Loucy (cell line): ENCODE measurements at regions not wholly inside any gene's neighbourhood (a gene's known extent, or its start where the extent isn't known, plus 50 kb on each side); places are given as distances from the start of the nearest gene placed in this dataset.

Source experiments
- H2AFZ ChIP-seq: fragments of 200-600 bp; sonication (generic); 2 replicates; pipeline ENCODE4 v1.6.0; 2016; ENCODE audit warnings: antibody characterized with exemption, mild to moderate bottlenecking, low read length, moderate library complexity
- H3F3A ChIP-seq: fragments of 200-600 bp; 2 replicates; pipeline ENCODE4 v1.6.0; 2016; ENCODE audit warnings: antibody characterized with exemption, low read depth, mild to moderate bottlenecking
- H3K27me3 ChIP-seq: fragments of 200-600 bp; sonication (generic); 2 replicates; pipeline ENCODE4 v1.6.1; 2014; ENCODE audit warnings: low read length, mild to moderate bottlenecking; ENCODE audit not compliant: insufficient read depth, poor library complexity, severe bottlenecking
- H3K36me3 ChIP-seq: fragments of 200-600 bp; sonication (generic); 2 replicates; pipeline ENCODE4 v1.6.1; 2016; ENCODE audit warnings: low read length; ENCODE audit not compliant: insufficient read depth
- H3K4me1 ChIP-seq: fragments of 200-600 bp; sonication (generic); 2 replicates; pipeline ENCODE4 v1.5.1; 2014; ENCODE audit warnings: low read length, mild to moderate bottlenecking; ENCODE audit not compliant: insufficient read depth, poor library complexity, severe bottlenecking
- H3K4me2 ChIP-seq: fragments of 200-600 bp; sonication (generic); 2 replicates; pipeline ENCODE4 v1.6.0; 2014; ENCODE audit warnings: antibody characterized with exemption, low read length, low read depth, mild to moderate bottlenecking; ENCODE audit not compliant: poor library complexity, severe bottlenecking
- H3K4me3 ChIP-seq: fragments of 200-600 bp; sonication (generic); 2 replicates; pipeline ENCODE4 v1.5.1; 2014; ENCODE audit warnings: low read length, mild to moderate bottlenecking, mixed read lengths; ENCODE audit not compliant: poor library complexity, severe bottlenecking
- H3K79me2 ChIP-seq: fragments of 200-600 bp; sonication (generic); 2 replicates; pipeline ENCODE4 v1.6.1; 2014; ENCODE audit warnings: low read length; ENCODE audit not compliant: insufficient read depth
- H3K9ac ChIP-seq: fragments of 200-600 bp; sonication (generic); 2 replicates; pipeline ENCODE4 v1.6.0; 2014; ENCODE audit warnings: mild to moderate bottlenecking, low read depth, low read length, moderate library complexity; ENCODE audit not compliant: poor library complexity, severe bottlenecking
- H3K9me2 ChIP-seq: fragments of 200-600 bp; sonication (generic); replicated peaks from 2 replicates; pipeline ENCODE4 v1.6.1; 2016; ENCODE audit warnings: low read depth, low read length, mixed read lengths
- H3K9me3 ChIP-seq: fragments of 200-600 bp; sonication (generic); 2 replicates; pipeline ENCODE4 v1.6.1; 2014; ENCODE audit warnings: mild to moderate bottlenecking, antibody characterized with exemption, low read length, low read depth; ENCODE audit not compliant: insufficient read depth
- H4K20me1 ChIP-seq: fragments of 200-600 bp; sonication (generic); 2 replicates; pipeline ENCODE4 v1.6.0; 2014; ENCODE audit warnings: antibody characterized with exemption, low read length, mild to moderate bottlenecking; ENCODE audit not compliant: insufficient read depth, poor library complexity, severe bottlenecking
- EZH2phosphoT487 ChIP-seq: fragments of 200-600 bp; IDR thresholded peaks from 2 replicates; pipeline ENCODE4 v1.6.1; 2018; ENCODE audit warnings: antibody characterized with exemption, mild to moderate bottlenecking, moderate library complexity, borderline replicate concordance
- TF ChIP-seq, protein P1 (sequence below): fragments of 200-600 bp; sonication (generic); conservative IDR thresholded peaks from 2 replicates; pipeline ENCODE4 v1.5.1; 2014; ENCODE audit warnings: mild to moderate bottlenecking, antibody characterized with exemption, low read length

GRCh38 chr10:58918887-58919286 is 257.6 kb upstream of the PHYHIPL start:
- no peaks in the 10 kb centered on the region for H3K36me3 ChIP-seq
- H3F3A ChIP-seq, result no peaks in the 10 kb centered on the region
- H2AFZ ChIP-seq, result no peak overlapping the region
- no peaks in the 10 kb centered on the region for H4K20me1 ChIP-seq
- TF ChIP-seq, protein P1, sequence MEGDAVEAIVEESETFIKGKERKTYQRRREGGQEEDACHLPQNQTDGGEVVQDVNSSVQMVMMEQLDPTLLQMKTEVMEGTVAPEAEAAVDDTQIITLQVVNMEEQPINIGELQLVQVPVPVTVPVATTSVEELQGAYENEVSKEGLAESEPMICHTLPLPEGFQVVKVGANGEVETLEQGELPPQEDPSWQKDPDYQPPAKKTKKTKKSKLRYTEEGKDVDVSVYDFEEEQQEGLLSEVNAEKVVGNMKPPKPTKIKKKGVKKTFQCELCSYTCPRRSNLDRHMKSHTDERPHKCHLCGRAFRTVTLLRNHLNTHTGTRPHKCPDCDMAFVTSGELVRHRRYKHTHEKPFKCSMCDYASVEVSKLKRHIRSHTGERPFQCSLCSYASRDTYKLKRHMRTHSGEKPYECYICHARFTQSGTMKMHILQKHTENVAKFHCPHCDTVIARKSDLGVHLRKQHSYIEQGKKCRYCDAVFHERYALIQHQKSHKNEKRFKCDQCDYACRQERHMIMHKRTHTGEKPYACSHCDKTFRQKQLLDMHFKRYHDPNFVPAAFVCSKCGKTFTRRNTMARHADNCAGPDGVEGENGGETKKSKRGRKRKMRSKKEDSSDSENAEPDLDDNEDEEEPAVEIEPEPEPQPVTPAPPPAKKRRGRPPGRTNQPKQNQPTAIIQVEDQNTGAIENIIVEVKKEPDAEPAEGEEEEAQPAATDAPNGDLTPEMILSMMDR, result no peak
- no peak for TF ChIP-seq EZH2phosphoT487
- no peaks in the 10 kb centered on the region for H3K9me2 ChIP-seq
- no peak overlapping the region for H3K4me3 ChIP-seq
- no peak overlapping the region for H3K4me2 ChIP-seq
- H3K9ac ChIP-seq, result no peak overlapping the region
- H3K79me2 ChIP-seq, result no peaks in the 10 kb centered on the region
- H3K4me1 ChIP-seq, result no peaks in the 10 kb centered on the region
- H3K27me3 ChIP-seq, result no peaks in the 10 kb centered on the region
- H3K9me3 ChIP-seq, result no peaks in the 10 kb centered on the region

GRCh38 chr10:58919927-58920654 is 256.4 kb upstream of the PHYHIPL start:
- no peak for TF ChIP-seq EZH2phosphoT487
- TF ChIP-seq, protein P1, result no peak
- Histone ChIP-seq H3K27me3 (no peaks in the 10 kb centered on the region), H3F3A (no peaks in the 10 kb centered on the region), H3K9me3 (no peaks in the 10 kb centered on the region), H3K79me2 (no peaks in the 10 kb centered on the region), H3K9ac (no peak overlapping the region), H3K4me3 (no peak overlapping the region), H3K4me2 (no peak overlapping the region), H4K20me1 (no peaks in the 10 kb centered on the region), H3K9me2 (no peaks in the 10 kb centered on the region), H3K36me3 (no peaks in the 10 kb centered on the region), H3K4me1 (no peaks in the 10 kb centered on the region), H2AFZ (no peak overlapping the region)

DNA sequence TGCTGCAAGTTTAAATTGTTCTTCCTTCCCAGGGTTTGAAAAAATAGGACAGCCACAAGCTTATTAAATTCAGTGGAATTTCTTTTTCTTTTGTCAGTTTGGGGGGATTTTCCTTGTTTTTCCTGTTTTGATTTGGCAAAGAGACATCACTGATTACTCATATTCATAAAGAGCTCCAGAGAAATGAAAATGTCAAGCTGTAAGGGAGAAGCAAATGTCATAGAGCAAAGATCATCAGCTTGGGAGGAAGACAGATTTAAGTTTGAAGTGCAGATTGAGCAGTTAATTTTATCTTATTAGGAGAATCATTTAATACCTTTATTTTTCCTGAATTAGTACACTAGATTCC is 255.8 kb upstream of the PHYHIPL start:
- H3K27me3 ChIP-seq, result no peaks in the 10 kb centered on the region
- H3K4me3 ChIP-seq, result no peak overlapping the region
- no peaks in the 10 kb centered on the region for H3K9me3 ChIP-seq
- no peak overlapping the region for H3K4me2 ChIP-seq
- no peaks in the 10 kb centered on the region for H3K4me1 ChIP-seq
- H3K9ac ChIP-seq, result no peak overlapping the region
- no peak overlapping the region for H2AFZ ChIP-seq
- H3K79me2 ChIP-seq, result no peaks in the 10 kb centered on the region
- H3F3A ChIP-seq, result no peaks in the 10 kb centered on the region
- H4K20me1 ChIP-seq, result no peaks in the 10 kb centered on the region
- TF ChIP-seq, protein P1, result no peak
- no peak for TF ChIP-seq EZH2phosphoT487
- no peaks in the 10 kb centered on the region for H3K36me3 ChIP-seq
- H3K9me2 ChIP-seq, result no peaks in the 10 kb centered on the region
